ENCODE measurements at regions not wholly inside any gene's neighbourhood (a gene's known extent, or its start where the extent isn't known, plus 50 kb on each side); places are given as distances from the start of the nearest gene placed in this dataset.

DNA sequence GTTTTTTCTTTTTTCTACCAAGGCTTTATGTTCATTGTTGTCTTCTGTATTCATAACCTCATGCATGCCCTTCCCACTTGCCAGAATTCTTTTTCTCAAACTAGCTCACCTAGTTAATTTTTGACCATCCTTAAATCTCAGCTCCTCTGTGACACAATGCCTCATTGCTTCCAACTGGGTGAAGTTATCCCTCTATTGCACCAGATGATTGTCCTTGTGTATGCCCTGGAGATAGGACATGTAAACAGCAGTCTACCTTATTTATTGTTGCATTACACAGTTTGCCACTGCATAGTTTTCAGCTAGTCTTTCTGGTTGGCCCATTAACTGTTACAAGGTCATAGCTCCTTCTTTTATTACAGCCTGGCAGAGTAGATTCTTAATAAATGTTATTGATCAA, 763.1 kb upstream of the COBL start:
- H3K4me1 ChIP-seq (ENCODE audit: control insufficient read depth, insufficient read depth, low read length), result no peaks in the 10 kb centered on the region
- H3K9me3 ChIP-seq (ENCODE audit: control insufficient read depth, insufficient read depth, low read depth, low read length), result no peaks in the 10 kb centered on the region
- no peaks in the 10 kb centered on the region for H3K27me3 ChIP-seq (ENCODE audit: control insufficient read depth, insufficient read depth, low read length)
- H3K9ac ChIP-seq (ENCODE audit: low read length), result no peak overlapping the region
- H3K27ac ChIP-seq (ENCODE audit: low read depth, low read length), result no peak overlapping the region
- H3K36me3 ChIP-seq (ENCODE audit: control insufficient read depth, insufficient read depth, low read length), result no peaks in the 10 kb centered on the region
- no peak overlapping the region for H3K4me3 ChIP-seq (ENCODE audit: low read depth, low read length)

DNA sequence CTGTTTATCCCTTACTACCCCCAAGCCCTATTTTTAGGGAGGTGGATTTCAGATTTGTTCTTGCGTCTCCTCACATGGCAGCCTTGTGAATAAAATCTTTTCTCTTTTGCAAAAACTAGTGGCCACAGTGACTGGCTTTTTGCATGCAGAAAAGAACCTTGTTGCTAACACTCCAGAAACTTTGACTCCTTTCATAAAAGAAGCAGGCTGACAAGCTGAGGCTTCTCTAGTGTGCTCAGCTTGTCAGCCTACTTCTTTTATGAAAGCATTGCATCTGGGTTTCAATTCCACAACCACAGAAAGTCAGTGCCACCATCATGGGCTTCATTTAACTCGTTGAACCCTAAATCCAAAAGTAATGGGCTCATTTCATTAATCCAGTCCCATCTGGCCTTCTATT, 761.0 kb upstream of the COBL start:
- H3K9ac ChIP-seq (ENCODE audit: low read length), result no peak overlapping the region

DNA sequence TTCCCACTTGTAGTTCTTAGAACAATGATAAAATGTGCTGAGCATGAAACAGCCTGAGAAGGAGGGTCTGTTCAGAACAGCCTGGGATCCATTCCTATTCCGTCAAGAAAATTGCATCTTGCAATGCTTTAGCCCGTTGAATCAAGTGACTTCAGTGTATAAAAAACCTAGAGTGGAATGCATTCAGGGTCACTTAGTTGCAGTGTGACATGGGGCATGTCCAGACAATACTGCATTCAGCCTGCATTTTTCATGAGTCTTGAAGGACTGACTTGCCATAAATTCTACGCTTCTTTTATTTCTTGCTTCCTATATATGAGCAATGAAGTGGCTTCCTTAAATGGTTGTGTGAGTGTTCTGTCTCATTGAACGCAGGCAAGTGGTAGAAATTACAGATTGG, 758.3 kb upstream of the COBL start:
- no peaks in the 10 kb centered on the region for H3K27me3 ChIP-seq (ENCODE audit: control insufficient read depth, insufficient read depth, low read length)
- no peaks in the 10 kb centered on the region for H3K4me1 ChIP-seq (ENCODE audit: control insufficient read depth, insufficient read depth, low read length)
- no peaks in the 10 kb centered on the region for H3K36me3 ChIP-seq (ENCODE audit: control insufficient read depth, insufficient read depth, low read length)
- no peak overlapping the region for H3K9ac ChIP-seq (ENCODE audit: low read length)
- H3K9me3 ChIP-seq (ENCODE audit: control insufficient read depth, insufficient read depth, low read depth, low read length), result no peaks in the 10 kb centered on the region
- no peak overlapping the region for H3K27ac ChIP-seq (ENCODE audit: low read depth, low read length)
- no peak overlapping the region for H3K4me3 ChIP-seq (ENCODE audit: low read depth, low read length)

More for the DNA sequence above, 761.0 kb upstream of the COBL start:
- Histone ChIP-seq H3K27me3 (ENCODE audit: control insufficient read depth, insufficient read depth, low read length) (no peaks in the 10 kb centered on the region), H3K4me1 (ENCODE audit: control insufficient read depth, insufficient read depth, low read length) (no peaks in the 10 kb centered on the region), H3K36me3 (ENCODE audit: control insufficient read depth, insufficient read depth, low read length) (no peaks in the 10 kb centered on the region), H3K27ac (ENCODE audit: low read depth, low read length) (no peak overlapping the region), H3K4me3 (ENCODE audit: low read depth, low read length) (no peak overlapping the region), H3K9me3 (ENCODE audit: control insufficient read depth, insufficient read depth, low read depth, low read length) (no peaks in the 10 kb centered on the region)

DNA sequence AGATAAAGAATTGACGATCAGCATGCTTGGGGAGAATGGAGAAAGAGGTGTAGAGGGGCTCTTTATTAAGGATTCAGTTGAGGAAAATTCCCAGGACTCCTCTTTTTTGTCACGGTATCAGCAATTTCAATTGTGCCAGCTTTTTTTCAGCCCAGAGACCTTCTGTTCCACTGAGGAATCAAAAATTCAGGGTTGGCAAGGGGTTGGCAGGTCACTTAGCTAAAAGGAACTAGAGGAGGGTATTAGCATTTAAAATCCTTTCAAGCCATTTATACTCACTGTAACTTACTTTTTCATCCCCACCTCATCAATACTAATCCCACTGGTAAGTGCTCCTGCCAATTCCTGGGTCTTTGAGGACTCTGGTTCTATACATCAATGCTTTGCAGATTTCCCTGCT, 757.5 kb upstream of the COBL start:
- Histone ChIP-seq H3K27me3 (ENCODE audit: control insufficient read depth, insufficient read depth, low read length) (no peaks in the 10 kb centered on the region), H3K4me3 (ENCODE audit: low read depth, low read length) (no peak overlapping the region), H3K27ac (ENCODE audit: low read depth, low read length) (no peak overlapping the region), H3K9ac (ENCODE audit: low read length) (no peak overlapping the region), H3K4me1 (ENCODE audit: control insufficient read depth, insufficient read depth, low read length) (no peaks in the 10 kb centered on the region), H3K9me3 (ENCODE audit: control insufficient read depth, insufficient read depth, low read depth, low read length) (no peaks in the 10 kb centered on the region), H3K36me3 (ENCODE audit: control insufficient read depth, insufficient read depth, low read length) (no peaks in the 10 kb centered on the region)

DNA sequence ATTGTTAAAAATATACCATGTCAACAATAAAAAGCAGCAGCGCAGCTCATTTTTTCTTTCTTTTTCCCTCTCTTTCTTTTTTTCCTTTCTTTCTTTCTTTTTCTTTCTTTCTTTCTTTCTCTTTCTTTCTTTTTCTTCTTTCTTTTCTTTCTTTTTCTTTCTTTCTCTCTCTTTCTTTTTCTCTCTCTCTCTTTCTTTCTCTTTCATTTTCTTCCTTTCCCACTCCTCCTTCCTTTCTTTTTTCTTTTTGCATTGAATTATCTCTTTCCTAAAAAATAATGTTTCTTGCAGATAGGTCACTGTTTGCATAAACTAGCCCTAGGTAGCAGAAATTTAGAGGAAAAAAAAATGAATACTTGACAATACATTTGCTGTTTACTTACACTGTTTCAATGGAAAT, 755.1 kb upstream of the COBL start:
- Histone ChIP-seq H3K4me3 (ENCODE audit: low read depth, low read length) (no peak overlapping the region), H3K4me1 (ENCODE audit: control insufficient read depth, insufficient read depth, low read length) (no peaks in the 10 kb centered on the region), H3K36me3 (ENCODE audit: control insufficient read depth, insufficient read depth, low read length) (no peaks in the 10 kb centered on the region)

DNA sequence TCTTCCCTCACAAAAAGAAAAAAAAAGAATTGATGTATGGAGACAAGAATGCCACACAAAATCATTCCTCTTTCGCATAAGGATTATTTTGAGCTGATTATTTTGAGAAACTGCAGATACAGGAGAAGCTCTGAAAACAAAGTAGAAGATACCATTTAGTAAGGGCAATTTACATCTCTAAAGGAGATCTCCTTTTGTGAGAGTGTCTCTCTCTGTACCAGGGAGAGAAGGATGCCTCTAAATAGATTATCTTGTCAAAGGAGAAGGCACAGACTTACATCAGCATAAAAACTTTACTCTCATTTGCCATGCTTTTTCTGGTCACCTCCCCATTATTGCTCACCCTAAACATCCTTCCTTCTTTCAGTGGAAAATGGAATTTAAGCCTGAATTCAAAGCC, 747.9 kb upstream of the COBL start:
- Histone ChIP-seq H3K4me3 (ENCODE audit: low read depth, low read length) (no peak overlapping the region), H3K27me3 (ENCODE audit: control insufficient read depth, insufficient read depth, low read length) (no peaks in the 10 kb centered on the region), H3K27ac (ENCODE audit: low read depth, low read length) (no peak overlapping the region), H3K9ac (ENCODE audit: low read length) (no peak overlapping the region), H3K4me1 (ENCODE audit: control insufficient read depth, insufficient read depth, low read length) (peaks cover 12% of the 10 kb centered on the region), H3K9me3 (ENCODE audit: control insufficient read depth, insufficient read depth, low read depth, low read length) (no peaks in the 10 kb centered on the region), H3K36me3 (ENCODE audit: control insufficient read depth, insufficient read depth, low read length) (no peaks in the 10 kb centered on the region)

More for the DNA sequence above, 755.1 kb upstream of the COBL start:
- Histone ChIP-seq H3K9me3 (ENCODE audit: control insufficient read depth, insufficient read depth, low read depth, low read length) (no peaks in the 10 kb centered on the region), H3K27me3 (ENCODE audit: control insufficient read depth, insufficient read depth, low read length) (no peaks in the 10 kb centered on the region), H3K9ac (ENCODE audit: low read length) (no peak overlapping the region), H3K27ac (ENCODE audit: low read depth, low read length) (no peak overlapping the region)

DNA sequence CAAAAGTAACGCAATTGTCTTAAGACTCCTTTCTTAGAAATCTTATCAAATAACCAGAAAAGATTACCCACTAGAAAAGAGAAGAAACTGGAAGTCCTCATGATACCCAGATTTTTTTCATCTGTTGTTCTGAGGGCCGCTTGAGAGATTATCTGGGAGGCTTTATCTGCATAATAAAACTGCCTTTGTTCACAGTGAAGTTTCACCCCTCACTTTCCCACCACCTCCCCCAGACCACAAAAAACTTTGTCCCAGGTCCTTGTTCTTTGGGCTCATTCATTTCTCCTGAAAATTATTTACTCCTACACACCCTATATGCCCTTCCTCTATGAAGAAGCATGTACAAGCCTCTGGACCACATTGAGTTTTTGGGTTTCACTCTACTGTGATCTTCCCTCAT, 745.1 kb upstream of the COBL start:
- no peak overlapping the region for H3K4me3 ChIP-seq (ENCODE audit: low read depth, low read length)
- H3K4me1 ChIP-seq (ENCODE audit: control insufficient read depth, insufficient read depth, low read length), result peaks cover 12% of the 10 kb centered on the region
- no peak overlapping the region for H3K9ac ChIP-seq (ENCODE audit: low read length)
- H3K27me3 ChIP-seq (ENCODE audit: control insufficient read depth, insufficient read depth, low read length), result no peaks in the 10 kb centered on the region
- H3K9me3 ChIP-seq (ENCODE audit: control insufficient read depth, insufficient read depth, low read depth, low read length), result no peaks in the 10 kb centered on the region
- H3K36me3 ChIP-seq (ENCODE audit: control insufficient read depth, insufficient read depth, low read length), result no peaks in the 10 kb centered on the region
- no peak overlapping the region for H3K27ac ChIP-seq (ENCODE audit: low read depth, low read length)

DNA sequence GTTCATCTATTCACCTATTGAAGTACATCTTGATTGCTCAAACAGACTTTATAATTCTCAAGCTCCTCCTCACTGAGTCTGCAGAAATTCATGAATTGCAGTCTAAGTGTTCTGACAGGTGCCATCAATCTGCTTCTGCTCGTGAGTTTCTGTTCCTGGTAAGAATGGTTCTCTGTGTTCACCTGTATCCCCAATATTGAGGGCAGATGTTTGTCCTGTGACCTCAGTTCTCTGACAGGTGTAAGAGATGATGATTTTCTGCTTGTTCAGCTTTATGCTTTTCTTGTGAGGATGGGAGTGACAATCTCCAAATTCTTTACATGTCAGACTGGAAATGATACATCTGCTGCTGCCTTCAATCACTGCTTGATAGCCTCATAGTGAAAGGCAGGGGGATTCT, 736.9 kb upstream of the COBL start:
- H3K9me3 ChIP-seq (ENCODE audit: control insufficient read depth, insufficient read depth, low read depth, low read length), result no peaks in the 10 kb centered on the region
- H3K27ac ChIP-seq (ENCODE audit: low read depth, low read length), result no peak overlapping the region
- H3K27me3 ChIP-seq (ENCODE audit: control insufficient read depth, insufficient read depth, low read length), result no peaks in the 10 kb centered on the region
- H3K4me1 ChIP-seq (ENCODE audit: control insufficient read depth, insufficient read depth, low read length), result no peaks in the 10 kb centered on the region
- no peak overlapping the region for H3K9ac ChIP-seq (ENCODE audit: low read length)
- H3K4me3 ChIP-seq (ENCODE audit: low read depth, low read length), result no peak overlapping the region
- no peaks in the 10 kb centered on the region for H3K36me3 ChIP-seq (ENCODE audit: control insufficient read depth, insufficient read depth, low read length)

DNA sequence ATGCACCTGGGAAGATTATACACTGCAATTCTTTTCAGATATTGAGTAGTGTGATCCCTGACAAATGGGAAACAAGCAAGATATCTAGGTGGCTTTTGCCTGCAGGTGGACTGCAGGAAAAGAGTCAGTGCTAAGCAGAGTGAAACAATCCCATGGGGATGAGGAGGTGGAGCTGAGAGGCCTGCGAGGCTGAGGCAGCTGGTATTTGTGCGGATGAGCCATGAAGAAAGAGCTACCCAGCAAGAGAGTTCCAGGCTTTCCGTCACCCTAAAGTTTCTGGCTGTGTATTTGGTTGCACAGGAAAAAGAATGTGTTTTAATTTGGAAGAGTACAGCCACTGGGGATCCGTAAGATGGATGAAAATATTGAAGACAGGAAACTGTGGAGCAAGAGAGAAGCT, 714.1 kb upstream of the COBL start:
- Histone ChIP-seq H3K4me1 (ENCODE audit: control insufficient read depth, insufficient read depth, low read length) (no peaks in the 10 kb centered on the region), H3K9me3 (ENCODE audit: control insufficient read depth, insufficient read depth, low read depth, low read length) (peaks cover 7% of the 10 kb centered on the region), H3K27ac (ENCODE audit: low read depth, low read length) (no peak overlapping the region), H3K9ac (ENCODE audit: low read length) (no peak overlapping the region), H3K4me3 (ENCODE audit: low read depth, low read length) (no peak overlapping the region), H3K27me3 (ENCODE audit: control insufficient read depth, insufficient read depth, low read length) (no peaks in the 10 kb centered on the region), H3K36me3 (ENCODE audit: control insufficient read depth, insufficient read depth, low read length) (no peaks in the 10 kb centered on the region)

DNA sequence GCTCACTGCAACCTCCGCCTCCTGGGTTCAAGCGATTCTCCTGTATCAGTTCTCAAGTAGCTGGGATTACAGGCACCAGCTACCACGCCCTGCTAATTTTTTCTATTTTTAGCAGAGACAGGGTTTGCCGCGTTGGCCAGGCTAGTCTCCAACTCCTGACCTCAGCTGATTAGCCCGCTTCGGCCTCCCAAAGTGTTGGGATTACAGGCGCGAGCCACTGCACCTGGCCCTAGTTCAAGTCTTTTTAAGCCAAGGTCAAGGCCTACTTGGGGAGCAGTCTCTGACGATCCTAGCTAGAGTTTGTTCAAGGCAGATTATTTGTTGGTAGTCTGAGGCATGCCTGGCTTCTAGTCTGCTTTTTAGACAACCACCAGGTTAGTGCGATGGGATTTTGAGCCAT, 709.5 kb upstream of the COBL start:
- H3K27ac ChIP-seq (ENCODE audit: low read depth, low read length), result no peak overlapping the region
- H3K4me3 ChIP-seq (ENCODE audit: low read depth, low read length), result no peak overlapping the region
- H3K9ac ChIP-seq (ENCODE audit: low read length), result no peak overlapping the region
- H3K4me1 ChIP-seq (ENCODE audit: control insufficient read depth, insufficient read depth, low read length), result no peaks in the 10 kb centered on the region
- no peaks in the 10 kb centered on the region for H3K9me3 ChIP-seq (ENCODE audit: control insufficient read depth, insufficient read depth, low read depth, low read length)
- H3K27me3 ChIP-seq (ENCODE audit: control insufficient read depth, insufficient read depth, low read length), result no peaks in the 10 kb centered on the region
- H3K36me3 ChIP-seq (ENCODE audit: control insufficient read depth, insufficient read depth, low read length), result no peaks in the 10 kb centered on the region

DNA sequence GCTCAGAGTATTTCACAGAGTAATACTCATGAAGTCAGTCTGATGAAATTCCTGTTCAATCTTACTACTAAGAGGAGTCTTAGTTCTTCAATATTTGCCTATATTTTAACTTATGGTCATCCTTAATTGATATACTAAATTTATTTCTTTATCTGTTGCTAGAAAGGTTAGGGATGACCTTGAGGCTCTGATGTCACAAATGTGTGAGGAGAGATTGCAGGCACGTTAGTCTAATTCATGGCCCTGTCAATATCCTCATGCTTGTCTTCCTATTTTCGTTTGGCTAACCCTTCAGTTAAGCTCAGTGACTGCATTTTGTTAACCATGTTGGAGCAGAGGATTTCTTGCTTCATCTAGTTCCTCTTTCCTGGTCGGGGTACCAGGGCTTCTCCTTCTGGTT, 704.7 kb upstream of the COBL start:
- no peaks in the 10 kb centered on the region for H3K36me3 ChIP-seq (ENCODE audit: control insufficient read depth, insufficient read depth, low read length)
- H3K9ac ChIP-seq (ENCODE audit: low read length), result no peak overlapping the region
- no peak overlapping the region for H3K4me3 ChIP-seq (ENCODE audit: low read depth, low read length)
- peaks cover 8% of the 10 kb centered on the region; the same call in 1 of the 2 replicates for H3K4me1 ChIP-seq (ENCODE audit: control insufficient read depth, insufficient read depth, low read length)
- H3K9me3 ChIP-seq (ENCODE audit: control insufficient read depth, insufficient read depth, low read depth, low read length), result no peaks in the 10 kb centered on the region
- no peaks in the 10 kb centered on the region for H3K27me3 ChIP-seq (ENCODE audit: control insufficient read depth, insufficient read depth, low read length)
- no peak overlapping the region for H3K27ac ChIP-seq (ENCODE audit: low read depth, low read length)

DNA sequence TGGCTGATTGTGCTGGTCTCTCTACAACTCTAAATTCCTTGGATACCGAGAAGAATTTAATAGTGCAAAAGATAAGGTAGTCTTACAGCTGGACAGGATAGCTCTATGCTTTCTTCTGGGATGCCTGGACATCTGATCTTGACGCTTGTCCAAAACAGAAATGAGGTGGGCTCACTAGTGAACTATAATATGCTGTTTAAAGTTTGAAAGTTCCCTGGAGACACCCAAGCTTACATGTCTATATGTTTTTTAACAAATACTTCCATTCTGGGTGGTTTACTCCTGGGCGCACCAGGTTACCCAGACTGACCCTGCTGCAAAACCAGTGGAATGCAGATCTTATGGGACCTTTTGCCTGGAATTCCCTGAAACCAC, 702.1 kb upstream of the COBL start:
- Histone ChIP-seq H3K27ac (ENCODE audit: low read depth, low read length) (no peak overlapping the region), H3K9me3 (ENCODE audit: control insufficient read depth, insufficient read depth, low read depth, low read length) (no peaks in the 10 kb centered on the region), H3K36me3 (ENCODE audit: control insufficient read depth, insufficient read depth, low read length) (no peaks in the 10 kb centered on the region), H3K4me1 (ENCODE audit: control insufficient read depth, insufficient read depth, low read length) (peaks cover 8% of the 10 kb centered on the region; the same call in 1 of the 2 replicates), H3K9ac (ENCODE audit: low read length) (no peak overlapping the region), H3K27me3 (ENCODE audit: control insufficient read depth, insufficient read depth, low read length) (no peaks in the 10 kb centered on the region), H3K4me3 (ENCODE audit: low read depth, low read length) (no peak overlapping the region)
